ENCODE measurements at regions not wholly inside any gene's neighbourhood (a gene's known extent, or its start where the extent isn't known, plus 50 kb on each side); places are given as distances from the start of the nearest gene placed in this dataset.
"Not testable (repeated sequence)": the region's sequence is repeated elsewhere in the genome, so short reads cannot be mapped to it uniquely, and the experiment has no call there.

DNA sequence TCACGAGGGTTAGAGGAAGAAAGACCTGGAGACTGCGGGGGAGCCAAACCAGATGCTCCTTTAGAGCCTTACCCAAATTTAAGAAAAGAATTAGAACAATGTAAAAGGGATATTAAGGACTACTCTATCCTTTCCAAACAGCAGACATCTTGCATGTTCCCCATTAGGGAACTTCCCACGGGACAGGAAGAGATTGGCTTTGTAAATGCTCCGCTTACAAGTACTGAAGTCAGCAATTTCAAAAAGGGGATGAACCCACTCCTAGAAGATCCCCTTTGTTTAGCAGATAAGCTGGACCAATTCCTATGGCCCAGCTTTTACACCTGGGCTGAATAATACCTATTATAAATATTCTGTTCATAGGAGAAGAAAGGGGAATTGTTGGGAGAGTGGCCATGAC lies 74.2 kb downstream of the APOBEC1 start:
- no peak overlapping the region for H3K27ac ChIP-seq
- H3K27me3 ChIP-seq: peaks cover 0 to 6% (median 0%) of the 10 kb centered on the region in 4 donors
- WGBS, 2 donors: 80 to 84% methylated on average over 4 of the region's 4 CpGs
- no peak overlapping the region for H3K4me3 ChIP-seq
- DNase-seq: no peak
- no peaks in the 10 kb centered on the region for H3K9me3 ChIP-seq
- peaks cover 0 to 5% (median 0%) of the 10 kb centered on the region in 3 donors for H3K4me1 ChIP-seq
- TF ChIP-seq, protein P1, sequence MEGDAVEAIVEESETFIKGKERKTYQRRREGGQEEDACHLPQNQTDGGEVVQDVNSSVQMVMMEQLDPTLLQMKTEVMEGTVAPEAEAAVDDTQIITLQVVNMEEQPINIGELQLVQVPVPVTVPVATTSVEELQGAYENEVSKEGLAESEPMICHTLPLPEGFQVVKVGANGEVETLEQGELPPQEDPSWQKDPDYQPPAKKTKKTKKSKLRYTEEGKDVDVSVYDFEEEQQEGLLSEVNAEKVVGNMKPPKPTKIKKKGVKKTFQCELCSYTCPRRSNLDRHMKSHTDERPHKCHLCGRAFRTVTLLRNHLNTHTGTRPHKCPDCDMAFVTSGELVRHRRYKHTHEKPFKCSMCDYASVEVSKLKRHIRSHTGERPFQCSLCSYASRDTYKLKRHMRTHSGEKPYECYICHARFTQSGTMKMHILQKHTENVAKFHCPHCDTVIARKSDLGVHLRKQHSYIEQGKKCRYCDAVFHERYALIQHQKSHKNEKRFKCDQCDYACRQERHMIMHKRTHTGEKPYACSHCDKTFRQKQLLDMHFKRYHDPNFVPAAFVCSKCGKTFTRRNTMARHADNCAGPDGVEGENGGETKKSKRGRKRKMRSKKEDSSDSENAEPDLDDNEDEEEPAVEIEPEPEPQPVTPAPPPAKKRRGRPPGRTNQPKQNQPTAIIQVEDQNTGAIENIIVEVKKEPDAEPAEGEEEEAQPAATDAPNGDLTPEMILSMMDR (IDR thresholded peaks at IDR 0.05): no peak
- TF ChIP-seq POLR2A (IDR thresholded peaks at IDR 0.05): no peak
- intact Hi-C loops (cut with DNase I): no loop called here
- no peaks in the 10 kb centered on the region for H3K36me3 ChIP-seq

DNA sequence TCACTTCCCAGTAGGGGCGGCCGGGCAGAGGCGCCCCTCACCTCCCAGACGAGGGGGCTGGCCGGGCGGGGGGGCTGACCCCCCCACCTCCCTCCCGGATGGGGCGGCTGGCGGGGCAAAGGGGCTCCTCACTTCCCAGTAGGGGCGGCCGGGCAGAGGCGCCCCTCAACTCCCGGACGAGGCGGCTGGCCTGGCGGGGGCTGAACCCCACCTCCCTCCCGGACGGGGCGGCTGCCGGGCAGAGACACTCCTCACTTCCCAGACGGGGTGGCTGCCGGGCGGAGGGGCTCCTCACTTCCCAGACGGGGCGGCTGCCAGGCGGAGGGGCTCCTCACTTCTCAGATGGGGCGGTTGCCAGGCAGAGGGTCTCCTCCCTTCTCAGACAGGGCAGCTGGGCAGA lies 75.6 kb downstream of the APOBEC1 start:
- H3K4me3 ChIP-seq; H3K9me3 ChIP-seq; H3K27ac ChIP-seq; intact Hi-C loops (cut with DNase I); DNase-seq; H3K27me3 ChIP-seq; H3K36me3 ChIP-seq; H3K4me1 ChIP-seq: not testable (repeated sequence)
- WGBS, 2 donors: no CpG with 5 or more reads among the region's 27 CpGs

DNA sequence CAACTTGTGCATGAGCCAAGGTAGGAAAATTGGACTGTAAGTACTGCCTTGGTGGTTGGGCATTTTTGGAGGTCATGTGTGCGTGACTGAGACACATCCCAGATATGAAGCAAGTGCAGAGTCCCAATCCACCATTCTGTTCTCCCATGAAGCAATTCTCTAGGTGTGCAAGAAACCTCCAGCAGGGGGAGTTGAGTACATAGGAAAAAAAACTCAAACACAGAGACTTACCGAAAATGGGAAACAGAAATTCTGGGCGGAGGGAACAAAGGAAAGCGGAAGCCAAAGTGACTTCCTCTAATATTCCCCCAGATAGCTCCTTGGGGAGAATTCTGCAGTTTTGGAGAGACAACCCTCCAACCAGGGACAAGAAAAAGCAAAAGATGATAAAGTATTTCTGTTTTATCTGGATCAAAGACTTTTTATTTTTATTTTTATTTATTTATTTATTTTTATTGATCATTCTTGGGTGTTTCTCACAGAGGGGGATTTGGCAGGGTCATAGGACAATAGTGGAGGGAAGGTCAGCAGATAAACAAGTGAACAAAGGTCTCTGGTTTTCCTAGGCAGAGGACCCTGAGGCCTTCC lies 76.9 kb downstream of the APOBEC1 start:
- DNase-seq; H3K27ac ChIP-seq; H3K4me3 ChIP-seq; H3K9me3 ChIP-seq; intact Hi-C loops (cut with DNase I); H3K36me3 ChIP-seq; H3K27me3 ChIP-seq; H3K4me1 ChIP-seq: not testable (repeated sequence)
- TF ChIP-seq, protein P1 (IDR thresholded peaks at IDR 0.05): peak in 5 of 6 experiments; percentile 57 to 77 (median 69)
- whole genome bisulfite sequencing, 2 donors: 13 to 29% methylated on average over 4 of the region's 4 CpGs

DNA sequence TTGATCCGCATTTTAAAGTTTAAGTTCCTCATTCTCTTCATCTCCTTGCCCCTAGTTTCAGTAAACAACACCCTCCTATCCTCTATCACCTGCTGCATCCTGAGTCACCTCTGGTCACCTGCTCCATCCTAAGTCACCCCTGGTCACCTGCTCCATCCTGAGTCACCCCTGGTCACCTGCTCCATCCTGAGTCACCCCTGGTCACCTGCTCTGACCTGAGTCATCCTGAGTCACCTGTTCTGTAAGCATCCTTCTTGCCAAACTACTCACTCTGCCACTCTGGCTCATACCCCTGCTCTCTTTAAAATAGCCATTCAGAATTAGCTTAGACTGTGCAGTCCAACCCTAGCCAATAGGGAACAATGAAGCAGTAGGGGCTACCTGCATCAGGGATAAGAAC lies 80.6 kb upstream of the CD163 start:
- WGBS, 2 donors: 67 to 91% methylated on average over 1 of the region's 1 CpG
- H3K36me3 ChIP-seq; H3K4me1 ChIP-seq; DNase-seq; H3K4me3 ChIP-seq; H3K9me3 ChIP-seq; H3K27ac ChIP-seq; H3K27me3 ChIP-seq; intact Hi-C loops (cut with DNase I): not testable (repeated sequence)

DNA sequence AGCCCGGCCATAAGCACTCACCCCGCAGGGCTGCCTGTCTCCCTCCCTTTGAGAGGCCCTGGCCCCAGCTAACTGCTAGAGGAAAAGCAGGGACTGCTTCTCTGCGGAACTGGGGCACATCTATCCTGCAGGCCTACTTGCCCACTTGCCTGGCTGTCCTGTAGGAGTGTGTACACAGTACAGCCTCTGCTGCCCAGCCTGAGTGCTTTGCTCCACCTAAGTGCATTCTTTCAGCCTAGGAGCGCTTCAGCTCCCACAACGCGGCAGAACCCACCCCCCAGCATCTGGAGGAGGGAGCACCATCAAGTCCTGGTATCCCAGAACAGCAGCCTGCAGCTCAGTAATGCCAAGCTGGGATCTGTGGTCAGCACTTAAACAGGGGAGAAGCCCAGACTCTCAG lies 79.9 kb upstream of the CD163 start:
- Histone ChIP-seq H3K4me3 (no peak overlapping the region), H3K36me3 (no peaks in the 10 kb centered on the region), H3K27me3 (no peaks in the 10 kb centered on the region), H3K9me3 (peaks cover 0 to 7% (median 0%) of the 10 kb centered on the region in 3 donors), H3K27ac (no peak overlapping the region), H3K4me1 (no peaks in the 10 kb centered on the region)
- TF ChIP-seq, protein P1 (IDR thresholded peaks at IDR 0.05): no peak
- TF ChIP-seq POLR2A (IDR thresholded peaks at IDR 0.05): no peak
- no CpG with 5 or more reads among the region's 6 CpGs for WGBS, 2 donors
- DNase-seq: no peak
- intact Hi-C loops (cut with DNase I): no loop called here

DNA sequence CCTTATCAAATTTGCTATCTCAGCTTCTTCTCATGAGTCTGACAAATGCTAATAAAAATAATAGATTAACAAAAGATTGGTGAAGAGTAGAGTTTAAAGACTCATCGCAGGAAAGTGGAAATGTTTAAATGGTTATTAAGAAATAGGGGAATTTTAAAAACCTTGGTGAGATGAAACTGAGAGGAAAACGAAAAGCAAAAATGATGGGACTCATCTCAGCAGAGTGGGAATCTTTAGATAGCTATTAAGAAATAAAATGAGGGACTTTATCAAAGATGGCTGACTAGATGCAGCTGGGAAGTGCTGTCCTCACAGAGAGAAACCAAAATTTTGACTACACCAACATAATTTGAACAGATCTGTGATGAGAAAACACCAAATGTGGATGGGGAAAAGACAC lies 79.2 kb upstream of the CD163 start:
- no peak overlapping the region for H3K4me3 ChIP-seq
- no peaks in the 10 kb centered on the region for H3K36me3 ChIP-seq
- H3K9me3 ChIP-seq: peaks cover 0 to 7% (median 0%) of the 10 kb centered on the region in 3 donors
- TF ChIP-seq, protein P1 (IDR thresholded peaks at IDR 0.05): no peak
- TF ChIP-seq POLR2A (IDR thresholded peaks at IDR 0.05): no peak
- WGBS, 2 donors: 57 to 70% methylated on average over 2 of the region's 2 CpGs
- intact Hi-C loops (cut with DNase I): no loop called here
- no peaks in the 10 kb centered on the region for H3K27me3 ChIP-seq
- no peaks in the 10 kb centered on the region for H3K4me1 ChIP-seq
- H3K27ac ChIP-seq: no peak overlapping the region
- DNase-seq: no peak
